ENCODE measurements at regions not wholly inside any gene's neighbourhood (a gene's known extent, or its start where the extent isn't known, plus 50 kb on each side); places are given as distances from the start of the nearest gene placed in this dataset.
"Not testable (repeated sequence)": the region's sequence is repeated elsewhere in the genome, so short reads cannot be mapped to it uniquely, and the experiment has no call there.

GRCh38 chr3:67064105-67064504 is 66.0 kb downstream of the KBTBD8 start:
- DNase-seq (ENCODE audit: low spot score in 2 of 2): no peak
- H3K4me3 ChIP-seq (ENCODE audit: low read depth, poor library complexity, severe bottlenecking): no peak overlapping the region
- no peak for TF ChIP-seq POLR2A (IDR thresholded peaks at IDR 0.05)
- TF ChIP-seq, protein P1, sequence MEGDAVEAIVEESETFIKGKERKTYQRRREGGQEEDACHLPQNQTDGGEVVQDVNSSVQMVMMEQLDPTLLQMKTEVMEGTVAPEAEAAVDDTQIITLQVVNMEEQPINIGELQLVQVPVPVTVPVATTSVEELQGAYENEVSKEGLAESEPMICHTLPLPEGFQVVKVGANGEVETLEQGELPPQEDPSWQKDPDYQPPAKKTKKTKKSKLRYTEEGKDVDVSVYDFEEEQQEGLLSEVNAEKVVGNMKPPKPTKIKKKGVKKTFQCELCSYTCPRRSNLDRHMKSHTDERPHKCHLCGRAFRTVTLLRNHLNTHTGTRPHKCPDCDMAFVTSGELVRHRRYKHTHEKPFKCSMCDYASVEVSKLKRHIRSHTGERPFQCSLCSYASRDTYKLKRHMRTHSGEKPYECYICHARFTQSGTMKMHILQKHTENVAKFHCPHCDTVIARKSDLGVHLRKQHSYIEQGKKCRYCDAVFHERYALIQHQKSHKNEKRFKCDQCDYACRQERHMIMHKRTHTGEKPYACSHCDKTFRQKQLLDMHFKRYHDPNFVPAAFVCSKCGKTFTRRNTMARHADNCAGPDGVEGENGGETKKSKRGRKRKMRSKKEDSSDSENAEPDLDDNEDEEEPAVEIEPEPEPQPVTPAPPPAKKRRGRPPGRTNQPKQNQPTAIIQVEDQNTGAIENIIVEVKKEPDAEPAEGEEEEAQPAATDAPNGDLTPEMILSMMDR (IDR thresholded peaks at IDR 0.05): no peak
- intact Hi-C loops (cut with DNase I; ENCODE audit: low total_unique reads): no loop called here
- WGBS, 2 donors: 70 to 79% methylated on average over 3 of the region's 3 CpGs

DNA sequence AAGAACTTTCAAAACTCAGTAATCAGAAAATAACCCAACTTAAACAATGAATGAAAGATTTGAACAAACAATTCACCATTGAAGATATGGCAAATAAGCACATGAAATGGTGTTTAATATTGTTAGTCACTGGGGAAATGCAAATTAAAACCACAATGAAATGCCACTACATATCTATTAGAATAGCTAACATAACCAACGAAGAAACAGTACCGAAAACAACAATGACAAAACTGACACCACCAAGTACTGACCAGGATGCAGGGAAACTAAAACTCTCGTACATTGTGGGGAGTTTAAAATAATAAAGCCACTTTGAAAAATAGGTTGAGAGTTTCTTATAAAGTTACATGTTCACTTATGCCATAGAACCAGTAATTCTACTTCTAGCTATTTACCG is 69.1 kb downstream of the KBTBD8 start:
- 68 to 81% methylated on average over 4 of the region's 4 CpGs for WGBS, 2 donors
- no peak for DNase-seq (ENCODE audit: low spot score in 2 of 2)
- no peak overlapping the region for H3K4me3 ChIP-seq (ENCODE audit: low read depth, poor library complexity, severe bottlenecking)
- TF ChIP-seq POLR2A (IDR thresholded peaks at IDR 0.05): no peak
- TF ChIP-seq, protein P1 (IDR thresholded peaks at IDR 0.05): no peak
- intact Hi-C loops (cut with DNase I; ENCODE audit: low total_unique reads): no loop called here

DNA sequence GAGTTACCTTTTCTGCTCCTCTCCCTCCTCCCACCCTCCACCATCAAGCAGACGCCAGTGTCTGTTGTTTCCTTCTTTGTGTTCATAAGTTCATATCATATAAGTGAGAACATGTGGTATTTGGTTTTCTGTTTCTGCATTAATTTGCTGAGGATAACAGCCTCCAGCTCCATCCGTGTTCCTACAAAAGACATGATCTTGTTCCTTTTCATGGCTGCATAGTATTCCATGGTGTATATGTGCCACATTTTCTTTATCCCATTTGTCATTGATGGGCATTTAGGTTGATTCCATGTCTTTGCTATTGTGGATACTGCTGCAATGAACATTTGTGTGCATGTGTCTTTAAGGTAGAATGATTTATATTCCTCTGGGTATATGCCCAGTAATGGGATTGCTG is 74.5 kb downstream of the KBTBD8 start:
- WGBS, 2 donors: 89 to 93% methylated on average over 2 of the region's 2 CpGs
- DNase-seq (ENCODE audit: low spot score in 2 of 2); intact Hi-C loops (cut with DNase I; ENCODE audit: low total_unique reads); H3K4me3 ChIP-seq (ENCODE audit: low read depth, poor library complexity, severe bottlenecking): not testable (repeated sequence)

- WGBS, 2 donors: 90 to 93% methylated on average over 1 of the region's 1 CpG
- DNase-seq (ENCODE audit: low spot score in 2 of 2): no peak
- H3K4me3 ChIP-seq (ENCODE audit: low read depth, poor library complexity, severe bottlenecking): no peak overlapping the region
- TF ChIP-seq, protein P1 (IDR thresholded peaks at IDR 0.05): no peak
- no peak for TF ChIP-seq POLR2A (IDR thresholded peaks at IDR 0.05)
- intact Hi-C loops (cut with DNase I; ENCODE audit: low total_unique reads): no loop called here
These were observed 75.7 kb downstream of the KBTBD8 start for GRCh38 chr3:67073812-67074211.

GRCh38 chr3:67075295-67075694 is 77.2 kb downstream of the KBTBD8 start:
- no peak for TF ChIP-seq POLR2A (IDR thresholded peaks at IDR 0.05)
- TF ChIP-seq, protein P1 (IDR thresholded peaks at IDR 0.05): no peak
- no peak for DNase-seq (ENCODE audit: low spot score in 2 of 2)
- H3K4me3 ChIP-seq (ENCODE audit: low read depth, poor library complexity, severe bottlenecking): no peak overlapping the region
- intact Hi-C loops (cut with DNase I; ENCODE audit: low total_unique reads): no loop called here
- WGBS, 2 donors: 54 to 69% methylated on average over 2 of the region's 2 CpGs

DNA sequence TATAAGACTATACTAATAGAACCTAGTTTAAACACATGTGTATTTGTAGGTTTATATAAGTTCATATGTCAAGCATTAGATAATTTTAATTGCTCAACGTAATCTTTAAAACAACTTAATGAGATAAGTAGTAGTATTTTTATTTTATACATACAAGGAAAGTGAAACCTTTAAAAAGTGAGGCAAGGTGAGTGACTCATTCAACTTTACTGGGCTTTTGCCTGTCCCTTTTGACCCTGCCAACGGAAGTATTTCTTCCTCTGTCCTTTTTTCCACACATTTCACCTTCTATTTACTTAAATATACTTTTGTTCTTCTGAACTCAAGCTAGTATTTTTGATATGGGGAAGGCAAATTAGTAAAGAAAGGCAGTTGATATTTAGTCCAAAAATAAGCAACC is 78.5 kb downstream of the KBTBD8 start:
- DNase-seq (ENCODE audit: low spot score in 2 of 2): no peak
- intact Hi-C loops (cut with DNase I; ENCODE audit: low total_unique reads): no loop called here
- 58 to 61% methylated on average over 2 of the region's 2 CpGs for WGBS, 2 donors
- H3K4me3 ChIP-seq (ENCODE audit: low read depth, poor library complexity, severe bottlenecking): no peak overlapping the region
- TF ChIP-seq POLR2A (IDR thresholded peaks at IDR 0.05): no peak
- TF ChIP-seq, protein P1 (IDR thresholded peaks at IDR 0.05): no peak

Data from lower leg skin (tissue), 4 donors.